Adrenal gland (tissue), 5 donors: ENCODE measurements at regions not wholly inside any gene's neighbourhood (a gene's known extent, or its start where the extent isn't known, plus 50 kb on each side); places are given as distances from the start of the nearest gene placed in this dataset.

ENCODE experiments used
- CTCF ChIP-seq, 6 experiments: fragments of 450-650 bp in 4 of 6; fragments of 200-600 bp in 2 of 6; sonication (generic) in 1 of 6; IDR thresholded peaks; 1 replicate in 5 of 6; 2 replicates in 1 of 6; pipeline versions ENCODE4 v1.5.1 to v1.8.0; 2016 to 2021; ENCODE audit warnings: antibody characterized with exemption in 6 of 6, mild to moderate bottlenecking in 2 of 6, moderate library complexity in 1 of 6
- POLR2A ChIP-seq, 2 donors: fragments of 450-650 bp; IDR thresholded peaks; one replicate each; pipeline ENCODE4 v1.6.1; 2017; ENCODE audit warnings: antibody characterized with exemption in 2 of 2, mild to moderate bottlenecking in 2 of 2, moderate library complexity in 1 of 2
- donor health status: DM: no; HTN: no; CAD: no.

GRCh38 chr13:68078874-68079273, 848.7 kb upstream of the PCDH9 start:
- no peak for TF ChIP-seq CTCF (IDR thresholded peaks at IDR 0.05)
- no peak for TF ChIP-seq POLR2A (IDR thresholded peaks at IDR 0.05)
